GM23338 (cell line): ENCODE measurements at regions not wholly inside any gene's neighbourhood (a gene's known extent, or its start where the extent isn't known, plus 50 kb on each side); places are given as distances from the start of the nearest gene placed in this dataset.

Experiments
- CREB1 ChIP-seq: fragments of 250-450 bp; sonication (Bioruptor Pico); IDR thresholded peaks from 2 replicates; pipeline ENCODE4 v1.5.0; 2020; ENCODE audit warnings: low read depth, mild to moderate bottlenecking, moderate library complexity
- EZH2 ChIP-seq: fragments of 200-600 bp; sonication (generic); IDR thresholded peaks from one replicate; pipeline ENCODE4 v1.8.0; 2017; ENCODE audit warnings: antibody characterized with exemption, mild to moderate bottlenecking, low read depth; ENCODE audit not compliant: unreplicated experiment
- EZH2phosphoT487 ChIP-seq: fragments of 200-600 bp; sonication (generic); IDR thresholded peaks from one replicate; pipeline ENCODE4 v1.8.1; 2018; ENCODE audit warnings: antibody characterized with exemption; ENCODE audit not compliant: unreplicated experiment
- POLR2AphosphoS5 ChIP-seq: IDR thresholded peaks from 2 replicates; pipeline ENCODE4 v1.6.1; 2016; ENCODE audit warnings: antibody characterized with exemption, low read depth
- TF ChIP-seq, protein P1 (sequence below), 2 experiments: fragments of 200-600 bp in 1 of 2; sonication (generic) in 1 of 2; conservative IDR thresholded peaks; 2 replicates each; pipeline versions ENCODE4 v1.5.1 to v1.6.1; 2016 to 2017; ENCODE audit warnings: antibody characterized with exemption in 2 of 2, low read depth in 2 of 2, mild to moderate bottlenecking in 2 of 2, moderate library complexity in 1 of 2
- TF ChIP-seq, protein P2 (sequence below): IDR thresholded peaks from one replicate; pipeline ENCODE4 v1.6.1; 2018; ENCODE audit warnings: antibody characterized with exemption; ENCODE audit not compliant: unreplicated experiment
- TF ChIP-seq, protein P3 (sequence below): fragments of 250-450 bp; sonication (Bioruptor Pico); IDR thresholded peaks from 2 replicates; pipeline ENCODE4 v1.5.0; 2020; ENCODE audit warnings: mild to moderate bottlenecking, moderate library complexity
- TF ChIP-seq, protein P4 (sequence below): IDR thresholded peaks from 2 replicates; pipeline ENCODE4 v1.6.1; 2016; ENCODE audit warnings: antibody characterized with exemption

DNA sequence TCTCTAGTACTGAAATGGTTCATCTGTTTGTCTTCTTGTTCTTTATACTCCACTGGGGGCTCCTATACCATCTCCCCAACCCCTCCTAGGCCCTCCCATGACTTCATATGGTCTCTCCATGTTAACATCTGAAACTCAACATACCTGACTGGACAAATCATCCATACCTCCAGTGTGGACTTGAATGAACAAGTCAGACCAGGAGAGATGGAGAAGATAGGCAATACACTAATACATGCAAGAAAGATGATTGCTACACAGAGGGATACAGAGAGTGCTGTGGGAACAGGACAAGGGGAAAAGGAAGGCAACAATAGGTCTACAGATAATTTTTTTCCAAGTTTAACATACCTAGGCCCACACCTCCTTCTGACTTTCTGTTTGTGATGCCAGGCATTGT lies 175.1 kb downstream of the FHIP1A start:
- TF ChIP-seq, protein P1, sequence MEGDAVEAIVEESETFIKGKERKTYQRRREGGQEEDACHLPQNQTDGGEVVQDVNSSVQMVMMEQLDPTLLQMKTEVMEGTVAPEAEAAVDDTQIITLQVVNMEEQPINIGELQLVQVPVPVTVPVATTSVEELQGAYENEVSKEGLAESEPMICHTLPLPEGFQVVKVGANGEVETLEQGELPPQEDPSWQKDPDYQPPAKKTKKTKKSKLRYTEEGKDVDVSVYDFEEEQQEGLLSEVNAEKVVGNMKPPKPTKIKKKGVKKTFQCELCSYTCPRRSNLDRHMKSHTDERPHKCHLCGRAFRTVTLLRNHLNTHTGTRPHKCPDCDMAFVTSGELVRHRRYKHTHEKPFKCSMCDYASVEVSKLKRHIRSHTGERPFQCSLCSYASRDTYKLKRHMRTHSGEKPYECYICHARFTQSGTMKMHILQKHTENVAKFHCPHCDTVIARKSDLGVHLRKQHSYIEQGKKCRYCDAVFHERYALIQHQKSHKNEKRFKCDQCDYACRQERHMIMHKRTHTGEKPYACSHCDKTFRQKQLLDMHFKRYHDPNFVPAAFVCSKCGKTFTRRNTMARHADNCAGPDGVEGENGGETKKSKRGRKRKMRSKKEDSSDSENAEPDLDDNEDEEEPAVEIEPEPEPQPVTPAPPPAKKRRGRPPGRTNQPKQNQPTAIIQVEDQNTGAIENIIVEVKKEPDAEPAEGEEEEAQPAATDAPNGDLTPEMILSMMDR (conservative IDR thresholded peaks at IDR 0.05; ENCODE audit: low read depth in 2 of 2) = no peak
- no peak for TF ChIP-seq EZH2
- TF ChIP-seq, protein P2, sequence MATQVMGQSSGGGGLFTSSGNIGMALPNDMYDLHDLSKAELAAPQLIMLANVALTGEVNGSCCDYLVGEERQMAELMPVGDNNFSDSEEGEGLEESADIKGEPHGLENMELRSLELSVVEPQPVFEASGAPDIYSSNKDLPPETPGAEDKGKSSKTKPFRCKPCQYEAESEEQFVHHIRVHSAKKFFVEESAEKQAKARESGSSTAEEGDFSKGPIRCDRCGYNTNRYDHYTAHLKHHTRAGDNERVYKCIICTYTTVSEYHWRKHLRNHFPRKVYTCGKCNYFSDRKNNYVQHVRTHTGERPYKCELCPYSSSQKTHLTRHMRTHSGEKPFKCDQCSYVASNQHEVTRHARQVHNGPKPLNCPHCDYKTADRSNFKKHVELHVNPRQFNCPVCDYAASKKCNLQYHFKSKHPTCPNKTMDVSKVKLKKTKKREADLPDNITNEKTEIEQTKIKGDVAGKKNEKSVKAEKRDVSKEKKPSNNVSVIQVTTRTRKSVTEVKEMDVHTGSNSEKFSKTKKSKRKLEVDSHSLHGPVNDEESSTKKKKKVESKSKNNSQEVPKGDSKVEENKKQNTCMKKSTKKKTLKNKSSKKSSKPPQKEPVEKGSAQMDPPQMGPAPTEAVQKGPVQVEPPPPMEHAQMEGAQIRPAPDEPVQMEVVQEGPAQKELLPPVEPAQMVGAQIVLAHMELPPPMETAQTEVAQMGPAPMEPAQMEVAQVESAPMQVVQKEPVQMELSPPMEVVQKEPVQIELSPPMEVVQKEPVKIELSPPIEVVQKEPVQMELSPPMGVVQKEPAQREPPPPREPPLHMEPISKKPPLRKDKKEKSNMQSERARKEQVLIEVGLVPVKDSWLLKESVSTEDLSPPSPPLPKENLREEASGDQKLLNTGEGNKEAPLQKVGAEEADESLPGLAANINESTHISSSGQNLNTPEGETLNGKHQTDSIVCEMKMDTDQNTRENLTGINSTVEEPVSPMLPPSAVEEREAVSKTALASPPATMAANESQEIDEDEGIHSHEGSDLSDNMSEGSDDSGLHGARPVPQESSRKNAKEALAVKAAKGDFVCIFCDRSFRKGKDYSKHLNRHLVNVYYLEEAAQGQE = no peak
- no peak for TF ChIP-seq EZH2phosphoT487
- no peak for TF ChIP-seq POLR2AphosphoS5
- TF ChIP-seq, protein P3, sequence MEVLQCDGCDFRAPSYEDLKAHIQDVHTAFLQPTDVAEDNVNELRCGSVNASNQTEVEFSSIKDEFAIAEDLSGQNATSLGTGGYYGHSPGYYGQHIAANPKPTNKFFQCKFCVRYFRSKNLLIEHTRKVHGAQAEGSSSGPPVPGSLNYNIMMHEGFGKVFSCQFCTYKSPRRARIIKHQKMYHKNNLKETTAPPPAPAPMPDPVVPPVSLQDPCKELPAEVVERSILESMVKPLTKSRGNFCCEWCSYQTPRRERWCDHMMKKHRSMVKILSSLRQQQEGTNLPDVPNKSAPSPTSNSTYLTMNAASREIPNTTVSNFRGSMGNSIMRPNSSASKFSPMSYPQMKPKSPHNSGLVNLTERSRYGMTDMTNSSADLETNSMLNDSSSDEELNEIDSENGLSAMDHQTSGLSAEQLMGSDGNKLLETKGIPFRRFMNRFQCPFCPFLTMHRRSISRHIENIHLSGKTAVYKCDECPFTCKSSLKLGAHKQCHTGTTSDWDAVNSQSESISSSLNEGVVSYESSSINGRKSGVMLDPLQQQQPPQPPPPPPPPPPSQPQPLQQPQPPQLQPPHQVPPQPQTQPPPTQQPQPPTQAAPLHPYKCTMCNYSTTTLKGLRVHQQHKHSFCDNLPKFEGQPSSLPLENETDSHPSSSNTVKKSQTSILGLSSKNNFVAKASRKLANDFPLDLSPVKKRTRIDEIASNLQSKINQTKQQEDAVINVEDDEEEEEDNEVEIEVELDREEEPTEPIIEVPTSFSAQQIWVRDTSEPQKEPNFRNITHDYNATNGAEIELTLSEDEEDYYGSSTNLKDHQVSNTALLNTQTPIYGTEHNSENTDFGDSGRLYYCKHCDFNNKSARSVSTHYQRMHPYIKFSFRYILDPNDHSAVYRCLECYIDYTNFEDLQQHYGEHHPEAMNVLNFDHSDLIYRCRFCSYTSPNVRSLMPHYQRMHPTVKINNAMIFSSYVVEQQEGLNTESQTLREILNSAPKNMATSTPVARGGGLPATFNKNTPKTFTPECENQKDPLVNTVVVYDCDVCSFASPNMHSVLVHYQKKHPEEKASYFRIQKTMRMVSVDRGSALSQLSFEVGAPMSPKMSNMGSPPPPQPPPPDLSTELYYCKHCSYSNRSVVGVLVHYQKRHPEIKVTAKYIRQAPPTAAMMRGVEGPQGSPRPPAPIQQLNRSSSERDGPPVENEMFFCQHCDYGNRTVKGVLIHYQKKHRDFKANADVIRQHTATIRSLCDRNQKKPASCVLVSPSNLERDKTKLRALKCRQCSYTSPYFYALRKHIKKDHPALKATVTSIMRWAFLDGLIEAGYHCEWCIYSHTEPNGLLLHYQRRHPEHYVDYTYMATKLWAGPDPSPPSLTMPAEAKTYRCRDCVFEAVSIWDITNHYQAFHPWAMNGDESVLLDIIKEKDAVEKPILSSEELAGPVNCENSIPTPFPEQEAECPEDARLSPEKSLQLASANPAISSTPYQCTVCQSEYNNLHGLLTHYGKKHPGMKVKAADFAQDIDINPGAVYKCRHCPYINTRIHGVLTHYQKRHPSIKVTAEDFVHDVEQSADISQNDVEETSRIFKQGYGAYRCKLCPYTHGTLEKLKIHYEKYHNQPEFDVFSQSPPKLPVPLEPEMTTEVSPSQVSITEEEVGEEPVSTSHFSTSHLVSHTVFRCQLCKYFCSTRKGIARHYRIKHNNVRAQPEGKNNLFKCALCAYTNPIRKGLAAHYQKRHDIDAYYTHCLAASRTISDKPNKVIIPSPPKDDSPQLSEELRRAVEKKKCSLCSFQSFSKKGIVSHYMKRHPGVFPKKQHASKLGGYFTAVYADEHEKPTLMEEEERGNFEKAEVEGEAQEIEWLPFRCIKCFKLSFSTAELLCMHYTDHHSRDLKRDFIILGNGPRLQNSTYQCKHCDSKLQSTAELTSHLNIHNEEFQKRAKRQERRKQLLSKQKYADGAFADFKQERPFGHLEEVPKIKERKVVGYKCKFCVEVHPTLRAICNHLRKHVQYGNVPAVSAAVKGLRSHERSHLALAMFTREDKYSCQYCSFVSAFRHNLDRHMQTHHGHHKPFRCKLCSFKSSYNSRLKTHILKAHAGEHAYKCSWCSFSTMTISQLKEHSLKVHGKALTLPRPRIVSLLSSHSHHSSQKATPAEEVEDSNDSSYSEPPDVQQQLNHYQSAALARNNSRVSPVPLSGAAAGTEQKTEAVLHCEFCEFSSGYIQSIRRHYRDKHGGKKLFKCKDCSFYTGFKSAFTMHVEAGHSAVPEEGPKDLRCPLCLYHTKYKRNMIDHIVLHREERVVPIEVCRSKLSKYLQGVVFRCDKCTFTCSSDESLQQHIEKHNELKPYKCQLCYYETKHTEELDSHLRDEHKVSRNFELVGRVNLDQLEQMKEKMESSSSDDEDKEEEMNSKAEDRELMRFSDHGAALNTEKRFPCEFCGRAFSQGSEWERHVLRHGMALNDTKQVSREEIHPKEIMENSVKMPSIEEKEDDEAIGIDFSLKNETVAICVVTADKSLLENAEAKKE = no peak
- no peak for TF ChIP-seq CREB1 (CRISPR knock-in tag)
- TF ChIP-seq, protein P4, sequence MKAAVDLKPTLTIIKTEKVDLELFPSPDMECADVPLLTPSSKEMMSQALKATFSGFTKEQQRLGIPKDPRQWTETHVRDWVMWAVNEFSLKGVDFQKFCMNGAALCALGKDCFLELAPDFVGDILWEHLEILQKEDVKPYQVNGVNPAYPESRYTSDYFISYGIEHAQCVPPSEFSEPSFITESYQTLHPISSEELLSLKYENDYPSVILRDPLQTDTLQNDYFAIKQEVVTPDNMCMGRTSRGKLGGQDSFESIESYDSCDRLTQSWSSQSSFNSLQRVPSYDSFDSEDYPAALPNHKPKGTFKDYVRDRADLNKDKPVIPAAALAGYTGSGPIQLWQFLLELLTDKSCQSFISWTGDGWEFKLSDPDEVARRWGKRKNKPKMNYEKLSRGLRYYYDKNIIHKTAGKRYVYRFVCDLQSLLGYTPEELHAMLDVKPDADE = no peak
